ENCODE measurements at regions not wholly inside any gene's neighbourhood (a gene's known extent, or its start where the extent isn't known, plus 50 kb on each side); places are given as distances from the start of the nearest gene placed in this dataset.

GRCh38 chr3:55162031-55162795 lies 234.4 kb upstream of the LRTM1 start:
- Histone ChIP-seq H3K9me3 (ENCODE audit: low read length) (no peaks in the 10 kb centered on the region), H3K27me3 (ENCODE audit: insufficient read depth, low read length) (no peaks in the 10 kb centered on the region), H2AFZ (ENCODE audit: low read depth, low read length) (no peak overlapping the region), H3K36me3 (ENCODE audit: insufficient read depth, low read length) (no peaks in the 10 kb centered on the region), H3K4me1 (ENCODE audit: insufficient read depth, low read length) (peaks cover 2% of the 10 kb centered on the region), H3K4me3 (ENCODE audit: low read length) (no peak overlapping the region)

- Histone ChIP-seq H3K4me1 (ENCODE audit: insufficient read depth, low read length) (peaks cover 2% of the 10 kb centered on the region), H3K36me3 (ENCODE audit: insufficient read depth, low read length) (no peaks in the 10 kb centered on the region), H3K4me3 (ENCODE audit: low read length) (no peak overlapping the region), H2AFZ (ENCODE audit: low read depth, low read length) (no peak overlapping the region), H3K9me3 (ENCODE audit: low read length) (no peaks in the 10 kb centered on the region), H3K27me3 (ENCODE audit: insufficient read depth, low read length) (no peaks in the 10 kb centered on the region)
These were observed 233.4 kb upstream of the LRTM1 start for GRCh38 chr3:55161231-55161630.

- H3K4me3 ChIP-seq (ENCODE audit: low read length), result no peak overlapping the region
- H3K36me3 ChIP-seq (ENCODE audit: insufficient read depth, low read length), result no peaks in the 10 kb centered on the region
- no peaks in the 10 kb centered on the region for H3K4me1 ChIP-seq (ENCODE audit: insufficient read depth, low read length)
- no peaks in the 10 kb centered on the region for H3K9me3 ChIP-seq (ENCODE audit: low read length)
- H3K27me3 ChIP-seq (ENCODE audit: insufficient read depth, low read length), result no peaks in the 10 kb centered on the region
- H2AFZ ChIP-seq (ENCODE audit: low read depth, low read length), result no peak overlapping the region
These were observed 232.6 kb upstream of the LRTM1 start for GRCh38 chr3:55160241-55160983.

- H2AFZ ChIP-seq (ENCODE audit: low read depth, low read length), result no peak overlapping the region
- H3K4me3 ChIP-seq (ENCODE audit: low read length), result no peak overlapping the region
- H3K27me3 ChIP-seq (ENCODE audit: insufficient read depth, low read length), result no peaks in the 10 kb centered on the region
- H3K4me1 ChIP-seq (ENCODE audit: insufficient read depth, low read length), result no peaks in the 10 kb centered on the region
- no peaks in the 10 kb centered on the region for H3K36me3 ChIP-seq (ENCODE audit: insufficient read depth, low read length)
- no peaks in the 10 kb centered on the region for H3K9me3 ChIP-seq (ENCODE audit: low read length)
These were observed 231.9 kb upstream of the LRTM1 start for GRCh38 chr3:55159711-55160110.

- Histone ChIP-seq H3K4me3 (ENCODE audit: low read length) (no peak overlapping the region), H2AFZ (ENCODE audit: low read depth, low read length) (no peak overlapping the region), H3K36me3 (ENCODE audit: insufficient read depth, low read length) (no peaks in the 10 kb centered on the region), H3K27me3 (ENCODE audit: insufficient read depth, low read length) (no peaks in the 10 kb centered on the region), H3K9me3 (ENCODE audit: low read length) (no peaks in the 10 kb centered on the region), H3K4me1 (ENCODE audit: insufficient read depth, low read length) (no peaks in the 10 kb centered on the region)
These were observed 231.2 kb upstream of the LRTM1 start for GRCh38 chr3:55159016-55159415.

GRCh38 chr3:55158345-55158744 lies 230.5 kb upstream of the LRTM1 start:
- H3K36me3 ChIP-seq (ENCODE audit: insufficient read depth, low read length), result no peaks in the 10 kb centered on the region
- no peaks in the 10 kb centered on the region for H3K9me3 ChIP-seq (ENCODE audit: low read length)
- H3K4me1 ChIP-seq (ENCODE audit: insufficient read depth, low read length), result no peaks in the 10 kb centered on the region
- no peaks in the 10 kb centered on the region for H3K27me3 ChIP-seq (ENCODE audit: insufficient read depth, low read length)
- H2AFZ ChIP-seq (ENCODE audit: low read depth, low read length), result no peak overlapping the region
- H3K4me3 ChIP-seq (ENCODE audit: low read length), result no peak overlapping the region

GRCh38 chr3:55157731-55158130 lies 229.9 kb upstream of the LRTM1 start:
- H3K27me3 ChIP-seq (ENCODE audit: insufficient read depth, low read length), result no peaks in the 10 kb centered on the region
- H3K4me3 ChIP-seq (ENCODE audit: low read length), result no peak overlapping the region
- H3K9me3 ChIP-seq (ENCODE audit: low read length), result no peaks in the 10 kb centered on the region
- no peak overlapping the region for H2AFZ ChIP-seq (ENCODE audit: low read depth, low read length)
- H3K4me1 ChIP-seq (ENCODE audit: insufficient read depth, low read length), result no peaks in the 10 kb centered on the region
- H3K36me3 ChIP-seq (ENCODE audit: insufficient read depth, low read length), result no peaks in the 10 kb centered on the region

- Histone ChIP-seq H2AFZ (ENCODE audit: low read depth, low read length) (no peak overlapping the region), H3K27me3 (ENCODE audit: insufficient read depth, low read length) (no peaks in the 10 kb centered on the region), H3K9me3 (ENCODE audit: low read length) (no peaks in the 10 kb centered on the region)
These were observed 229.2 kb upstream of the LRTM1 start for GRCh38 chr3:55156851-55157650.

GRCh38 chr3:55147856-55148720 lies 220.2 kb upstream of the LRTM1 start:
- H3K9me3 ChIP-seq (ENCODE audit: low read length), result no peaks in the 10 kb centered on the region

More at GRCh38 chr3:55156851-55157650, 229.2 kb upstream of the LRTM1 start:
- Histone ChIP-seq H3K36me3 (ENCODE audit: insufficient read depth, low read length) (no peaks in the 10 kb centered on the region), H3K4me3 (ENCODE audit: low read length) (no peak overlapping the region), H3K4me1 (ENCODE audit: insufficient read depth, low read length) (no peaks in the 10 kb centered on the region)

GRCh38 chr3:55147406-55147805 lies 219.5 kb upstream of the LRTM1 start:
- Histone ChIP-seq H2AFZ (ENCODE audit: low read depth, low read length) (no peak overlapping the region), H3K36me3 (ENCODE audit: insufficient read depth, low read length) (no peaks in the 10 kb centered on the region), H3K27me3 (ENCODE audit: insufficient read depth, low read length) (no peaks in the 10 kb centered on the region), H3K9me3 (ENCODE audit: low read length) (no peaks in the 10 kb centered on the region), H3K4me1 (ENCODE audit: insufficient read depth, low read length) (no peaks in the 10 kb centered on the region), H3K4me3 (ENCODE audit: low read length) (no peak overlapping the region)

More at GRCh38 chr3:55147856-55148720, 220.2 kb upstream of the LRTM1 start:
- H3K4me1 ChIP-seq (ENCODE audit: insufficient read depth, low read length), result no peaks in the 10 kb centered on the region
- H3K36me3 ChIP-seq (ENCODE audit: insufficient read depth, low read length), result no peaks in the 10 kb centered on the region
- H3K4me3 ChIP-seq (ENCODE audit: low read length), result no peak overlapping the region
- H2AFZ ChIP-seq (ENCODE audit: low read depth, low read length), result no peak overlapping the region
- no peaks in the 10 kb centered on the region for H3K27me3 ChIP-seq (ENCODE audit: insufficient read depth, low read length)

GRCh38 chr3:55146216-55146615 lies 218.4 kb upstream of the LRTM1 start:
- Histone ChIP-seq H3K36me3 (ENCODE audit: insufficient read depth, low read length) (no peaks in the 10 kb centered on the region), H3K4me1 (ENCODE audit: insufficient read depth, low read length) (no peaks in the 10 kb centered on the region), H3K27me3 (ENCODE audit: insufficient read depth, low read length) (no peaks in the 10 kb centered on the region), H3K9me3 (ENCODE audit: low read length) (no peaks in the 10 kb centered on the region), H2AFZ (ENCODE audit: low read depth, low read length) (no peak overlapping the region), H3K4me3 (ENCODE audit: low read length) (no peak overlapping the region)

- no peaks in the 10 kb centered on the region for H3K36me3 ChIP-seq (ENCODE audit: insufficient read depth, low read length)
These were observed 216.3 kb upstream of the LRTM1 start for GRCh38 chr3:55144015-55144673.

More at GRCh38 chr3:55144015-55144673, 216.3 kb upstream of the LRTM1 start:
- H3K9me3 ChIP-seq (ENCODE audit: low read length), result no peaks in the 10 kb centered on the region
- H3K27me3 ChIP-seq (ENCODE audit: insufficient read depth, low read length), result no peaks in the 10 kb centered on the region
- H3K4me1 ChIP-seq (ENCODE audit: insufficient read depth, low read length), result no peaks in the 10 kb centered on the region
- H2AFZ ChIP-seq (ENCODE audit: low read depth, low read length), result no peak overlapping the region
- no peak overlapping the region for H3K4me3 ChIP-seq (ENCODE audit: low read length)
